ENCODE measurements at regions not wholly inside any gene's neighbourhood (a gene's known extent, or its start where the extent isn't known, plus 50 kb on each side); places are given as distances from the start of the nearest gene placed in this dataset.
"Not testable (repeated sequence)": the region's sequence is repeated elsewhere in the genome, so short reads cannot be mapped to it uniquely, and the experiment has no call there.

DNA sequence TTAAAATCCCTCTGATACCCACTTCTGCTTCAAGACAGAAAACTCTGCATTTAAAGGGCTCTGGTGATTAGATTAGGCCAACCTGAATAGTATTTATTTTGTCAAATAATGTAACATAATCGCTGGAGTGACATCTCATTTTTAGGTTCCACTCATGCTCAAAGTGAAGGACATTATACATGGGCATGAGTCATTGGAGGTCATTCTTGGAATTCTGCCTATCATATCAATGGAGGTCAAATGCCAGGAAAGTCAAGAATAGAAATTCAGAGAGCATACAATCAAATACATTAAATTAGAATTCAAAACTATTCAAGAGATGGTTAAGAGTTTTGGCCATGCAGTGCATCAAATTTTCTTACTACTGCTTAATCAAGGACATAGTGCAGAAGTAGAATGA lies 50.8 kb upstream of the PRSS1 start:
- DNase-seq: no peak

DNA sequence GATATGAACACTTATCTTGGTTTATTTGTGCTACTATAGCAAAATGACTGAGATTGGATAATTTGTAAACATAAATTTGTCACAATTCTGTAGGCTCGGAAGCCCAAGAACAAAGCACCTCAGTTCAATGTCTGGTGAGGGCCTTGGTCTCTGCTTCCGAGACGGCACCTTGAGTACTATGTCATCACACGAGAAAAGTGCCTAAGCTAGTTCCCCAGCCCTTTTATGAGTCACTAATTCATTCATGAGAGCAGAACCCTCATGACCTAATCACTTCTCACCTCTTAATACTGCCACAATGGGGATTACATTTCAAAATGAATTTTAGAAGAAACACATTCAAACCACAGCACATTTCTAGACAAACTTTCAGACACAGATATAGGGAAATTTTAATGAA lies 52.0 kb upstream of the PRSS1 start:
- no peak for DNase-seq

DNA sequence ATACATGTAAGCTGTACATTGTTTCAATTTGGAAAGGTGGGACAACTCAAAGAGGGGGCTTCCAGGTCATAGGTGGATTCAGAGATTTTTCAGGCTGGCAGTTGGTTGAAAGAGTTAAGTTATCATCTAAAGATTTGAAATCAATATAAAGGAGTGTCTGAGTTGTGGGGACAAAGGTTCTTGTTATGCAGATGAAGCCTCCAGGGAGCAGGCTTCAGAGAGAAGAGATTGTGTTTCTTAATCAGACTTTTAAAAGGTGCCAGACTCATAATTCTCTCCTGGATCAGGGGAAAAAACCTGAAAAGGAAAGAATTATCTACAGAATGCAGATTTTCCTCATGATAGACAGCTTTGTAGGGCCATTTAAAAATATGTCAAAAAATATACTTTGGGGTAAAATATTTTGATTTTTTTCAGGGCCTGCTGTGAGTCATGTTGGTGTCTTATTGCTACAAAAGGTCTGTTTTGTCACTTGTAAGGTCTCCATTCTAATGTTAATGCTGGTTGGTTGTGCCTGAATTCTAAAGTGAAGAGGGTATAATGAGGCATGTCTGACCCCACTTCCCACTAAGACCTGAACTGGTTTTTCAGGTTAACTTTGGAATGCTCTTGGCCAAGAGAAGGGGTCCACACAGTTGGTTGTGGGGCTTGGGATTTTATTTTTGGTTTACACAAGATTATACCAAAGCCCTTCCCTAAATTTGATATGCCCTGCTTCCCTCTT lies 52.7 kb upstream of the PRSS1 start:
- no peak for DNase-seq

DNA sequence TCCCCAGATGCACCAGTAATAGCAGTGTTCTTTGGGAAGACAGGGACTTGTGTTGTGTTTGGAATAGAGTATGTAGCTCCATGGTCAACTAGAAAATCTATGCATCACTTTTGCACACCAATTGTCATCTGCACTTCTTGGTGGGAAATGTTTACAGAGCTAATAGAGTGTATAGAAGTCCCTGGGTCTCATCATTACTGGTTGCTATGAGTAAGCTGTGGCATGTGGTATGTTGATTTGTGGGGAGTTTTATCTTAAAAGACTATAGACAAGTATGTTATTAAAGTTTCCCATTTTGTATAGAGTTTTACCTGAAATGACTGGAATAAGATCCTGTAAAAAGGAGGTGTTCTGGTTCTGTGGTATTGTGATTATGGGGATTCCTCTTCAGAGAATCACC lies 55.4 kb upstream of the PRSS1 start:
- DNase-seq: no peak

DNA sequence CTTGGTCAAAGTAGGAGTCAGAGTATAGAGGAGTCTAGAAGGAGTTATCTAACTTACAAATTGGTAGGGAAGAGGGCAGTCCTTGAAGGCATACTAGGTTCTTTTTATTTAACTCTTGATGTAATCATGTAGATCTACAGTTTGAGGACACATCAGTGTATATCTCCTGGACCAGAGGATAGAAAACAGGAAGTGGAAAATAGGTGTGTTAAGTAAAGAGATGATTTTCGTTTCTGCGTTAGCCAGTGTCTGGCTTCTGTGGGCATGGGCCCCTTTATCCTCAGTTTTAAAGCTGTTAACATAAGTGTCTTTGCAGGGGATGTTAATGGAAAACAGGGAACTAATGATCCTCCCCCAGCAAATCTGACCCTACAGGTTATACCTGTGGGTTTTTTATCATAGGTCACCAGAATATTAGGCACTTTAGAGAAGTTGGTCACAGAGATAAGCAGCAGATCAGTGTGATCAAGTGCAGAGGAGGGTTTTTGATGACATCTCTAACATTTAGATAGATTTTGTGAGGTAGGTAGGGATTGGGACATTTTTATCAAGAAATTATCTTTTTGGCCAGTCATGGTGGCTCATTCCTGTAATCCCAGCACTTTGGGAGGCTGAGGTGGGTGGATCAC lies 58.6 kb upstream of the PRSS1 start:
- no peak for DNase-seq

DNA sequence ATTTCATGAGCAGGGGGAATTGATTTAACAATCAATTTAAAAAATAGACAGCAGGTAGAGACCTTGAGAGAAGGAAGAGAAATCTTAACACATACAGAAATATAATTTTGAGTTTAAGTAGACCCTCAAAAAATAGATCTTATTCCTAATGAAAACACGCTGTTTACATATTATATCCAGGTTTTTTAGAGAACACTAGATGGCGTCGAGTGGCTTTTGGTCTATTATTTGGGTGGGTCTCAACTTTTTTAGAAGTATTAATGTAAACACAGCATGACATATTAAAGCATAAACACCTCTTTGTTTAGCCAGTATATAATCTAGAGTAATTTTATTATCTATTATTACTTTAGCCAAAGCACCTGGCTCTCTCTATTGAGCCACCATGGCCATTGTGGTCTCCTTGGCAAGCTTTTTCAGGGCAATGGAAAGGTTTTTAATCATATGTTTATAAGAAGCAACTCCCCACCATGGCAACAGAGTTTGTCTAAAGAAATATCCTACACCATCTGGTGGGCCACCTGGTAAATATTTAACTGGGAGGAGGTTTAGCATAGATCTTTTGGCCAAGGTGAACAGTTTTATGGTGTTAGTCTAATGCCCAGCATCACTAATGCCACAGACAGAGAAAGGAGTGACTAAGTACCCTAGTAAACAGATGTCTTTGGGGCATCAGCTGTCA lies 59.7 kb upstream of the PRSS1 start:
- no peak for DNase-seq

DNA sequence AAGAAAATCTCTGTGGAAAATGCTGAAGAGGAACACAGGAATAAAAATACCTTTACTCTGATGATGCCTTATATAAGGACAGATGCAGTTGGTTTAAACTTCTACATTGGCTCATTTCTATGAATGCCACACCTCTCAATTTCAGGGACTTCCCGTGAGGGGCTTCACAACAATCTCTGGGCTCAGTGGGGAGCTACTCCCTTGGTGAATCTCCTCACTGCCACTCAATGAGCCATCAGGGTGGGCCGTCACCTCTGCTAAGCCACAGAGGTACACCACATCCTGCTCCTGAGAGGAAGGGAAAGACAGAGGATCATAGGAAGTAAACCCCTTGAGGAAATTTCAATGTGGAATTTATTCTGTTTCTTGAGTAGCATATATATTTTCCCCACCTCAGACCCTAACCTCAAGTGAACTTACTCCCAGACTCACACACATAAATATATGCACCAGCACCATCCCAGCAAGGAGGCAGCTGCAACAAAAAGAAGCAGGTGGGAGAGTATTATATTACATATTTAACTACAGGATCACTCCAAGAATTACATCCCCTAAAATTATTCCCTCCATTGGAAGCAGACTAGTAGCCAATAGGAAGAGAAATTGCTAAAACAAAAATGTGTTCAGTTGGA lies 63.3 kb upstream of the PRSS1 start:
- no peak for DNase-seq

DNA sequence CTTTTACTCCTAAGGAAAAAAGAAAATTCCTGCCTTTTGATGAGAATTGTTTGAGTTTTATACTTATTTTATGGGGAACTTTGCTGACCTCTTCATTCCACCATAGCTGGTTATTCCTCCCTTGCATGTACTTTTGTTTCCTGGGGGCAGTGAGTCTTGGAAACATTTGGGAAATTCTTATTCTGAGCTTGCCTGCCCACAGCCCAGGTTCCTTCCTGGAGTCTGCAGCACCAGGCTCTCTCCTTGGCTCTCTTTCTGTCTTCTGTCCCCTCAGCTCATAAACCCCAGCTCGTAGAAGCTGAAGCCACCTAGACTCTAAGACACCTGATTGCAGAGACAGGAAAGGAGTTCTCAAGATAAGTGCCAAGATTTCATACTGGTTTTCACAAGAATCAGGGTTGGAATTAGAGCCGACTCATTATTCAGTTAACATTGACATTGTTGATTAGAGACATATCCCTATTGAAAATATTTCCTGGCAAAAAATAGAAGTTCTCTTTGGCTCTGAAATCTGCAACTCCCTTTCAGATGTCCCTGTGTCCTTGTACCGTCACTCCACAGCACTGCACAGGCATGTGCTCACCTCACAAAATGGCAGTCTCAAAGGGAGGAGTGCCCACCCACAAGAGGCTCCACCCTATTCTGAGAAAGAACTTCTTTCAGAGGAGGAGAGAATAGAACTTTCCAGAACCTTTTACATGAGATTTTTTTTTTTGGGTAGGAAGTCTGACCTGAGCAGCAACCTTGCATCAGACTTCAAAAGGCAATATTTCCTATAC lies 67.8 kb upstream of the PRSS1 start:
- no peak for DNase-seq

DNA sequence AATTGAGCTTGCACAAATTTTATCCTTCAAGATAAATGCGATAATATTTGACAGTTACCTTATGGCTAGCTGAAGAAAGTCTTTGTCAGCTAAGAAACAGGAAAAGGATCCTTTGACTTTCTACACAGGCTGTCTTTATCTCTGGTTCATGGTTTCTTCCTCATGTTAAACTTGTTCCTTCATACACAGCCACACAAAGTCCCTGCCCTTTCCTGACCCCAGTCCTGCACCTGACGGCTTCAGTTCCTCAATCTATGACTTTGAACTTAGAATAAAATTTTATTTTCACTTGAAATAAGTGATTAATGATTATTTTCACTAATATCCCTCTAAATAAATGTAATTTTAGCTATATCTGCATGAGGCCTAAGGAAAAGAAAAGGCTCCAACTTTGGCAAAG lies 77.8 kb upstream of the PRSS1 start:
- DNase-seq: no peak

DNA sequence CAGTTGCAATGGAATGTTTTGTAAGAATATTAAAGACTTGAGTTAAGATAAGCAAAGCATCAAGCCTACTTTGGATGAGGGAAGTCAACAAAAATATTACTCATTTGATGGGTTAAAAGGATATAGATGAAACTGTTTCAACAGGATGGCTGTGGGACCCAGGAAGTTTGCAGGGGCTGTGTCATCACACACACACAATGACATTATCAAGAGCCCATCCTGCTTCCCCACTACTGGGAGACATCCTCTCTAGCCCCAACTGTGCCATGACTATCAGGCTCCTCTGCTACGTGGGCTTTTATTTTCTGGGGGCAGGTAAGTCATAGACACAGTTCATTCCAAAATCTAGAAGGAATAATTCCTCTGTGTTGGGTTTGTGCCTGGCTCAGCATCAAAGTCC lies 78.8 kb upstream of the PRSS1 start:
- no peak for DNase-seq

DNA sequence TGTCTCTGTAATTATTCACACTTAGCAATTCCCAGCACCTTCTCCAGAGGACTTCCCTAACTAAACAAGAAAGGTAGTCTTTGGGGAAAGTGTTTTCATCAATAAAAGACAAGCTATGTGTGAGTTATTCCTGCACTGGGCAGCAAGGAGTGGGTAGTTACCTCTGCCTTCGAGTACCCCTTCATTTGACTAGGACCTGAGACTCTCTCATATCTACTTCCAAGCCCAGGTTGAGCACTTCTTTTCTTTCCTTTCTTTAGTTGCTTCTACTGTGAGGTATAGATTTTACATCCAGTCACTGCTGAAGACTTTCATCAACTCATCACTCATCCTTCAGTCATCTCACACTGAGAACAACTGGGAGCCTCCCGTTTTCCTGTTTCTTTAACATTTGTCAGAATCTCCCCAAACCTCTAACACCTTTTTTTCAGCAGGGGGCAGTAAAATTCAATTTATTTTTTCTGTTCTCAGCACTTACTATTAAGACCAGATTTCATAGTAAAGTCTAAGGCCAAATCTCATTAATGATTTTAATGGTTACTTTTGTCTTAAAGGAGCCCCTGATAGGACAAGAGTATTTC lies 80.1 kb upstream of the PRSS1 start:
- DNase-seq: no peak

DNA sequence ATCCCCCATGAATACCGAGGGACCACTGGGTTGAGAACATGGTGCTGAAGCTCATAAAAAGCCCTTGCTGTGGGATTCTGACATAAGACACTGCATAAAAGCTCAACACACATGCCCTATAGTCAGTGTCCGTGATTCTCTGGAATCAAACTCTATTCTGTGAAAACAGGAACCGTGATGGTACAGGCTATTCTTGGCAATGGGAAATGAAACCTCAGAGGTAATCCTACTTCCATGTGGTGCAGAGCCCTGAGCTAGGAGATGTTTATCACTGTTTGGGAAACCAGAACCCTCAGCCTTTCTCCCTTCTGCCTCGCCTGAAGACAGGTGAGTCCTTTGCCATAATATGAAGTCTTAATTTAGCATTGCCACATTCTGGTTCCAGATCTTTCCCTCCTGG lies 80.8 kb upstream of the PRSS1 start:
- no peak for DNase-seq

DNA sequence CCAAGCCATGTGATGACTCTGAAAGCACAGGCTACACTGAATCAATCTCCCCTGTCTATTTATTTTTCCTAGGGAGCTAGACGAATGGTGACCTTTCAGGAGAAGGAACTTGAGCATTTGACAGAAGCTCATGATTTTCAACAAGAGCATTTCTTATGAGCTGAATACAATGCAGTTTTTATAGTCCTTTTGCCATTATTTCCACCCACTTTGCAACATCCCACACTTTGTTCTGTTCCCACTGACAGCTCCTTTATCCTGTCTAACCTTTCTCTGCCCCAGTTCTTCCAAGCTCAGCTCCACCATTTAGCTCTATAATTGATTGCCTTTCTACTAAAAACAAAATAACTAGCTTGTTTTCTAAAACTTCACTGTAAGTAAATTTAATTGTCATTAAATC lies 91.9 kb upstream of the PRSS1 start:
- no peak for DNase-seq

DNA sequence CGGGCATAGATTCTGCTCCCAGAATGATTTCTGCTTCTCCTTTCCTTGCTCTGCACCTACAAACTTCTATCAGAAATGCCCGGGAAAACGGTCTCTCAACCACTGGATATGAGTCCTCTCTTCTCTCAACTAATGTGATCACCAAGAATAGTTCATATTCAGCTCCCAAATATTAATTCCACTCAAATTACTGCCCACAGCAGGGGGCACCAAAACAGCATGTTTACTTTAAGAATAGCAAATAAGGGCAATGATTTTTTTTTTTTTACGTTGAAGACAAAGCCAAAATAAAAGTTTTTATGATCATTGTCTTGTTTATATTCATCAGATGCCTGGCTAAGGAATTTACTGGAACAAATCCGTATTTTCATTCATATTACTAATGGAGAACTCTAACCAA lies 94.9 kb upstream of the PRSS1 start:
- DNase-seq: no peak

DNA sequence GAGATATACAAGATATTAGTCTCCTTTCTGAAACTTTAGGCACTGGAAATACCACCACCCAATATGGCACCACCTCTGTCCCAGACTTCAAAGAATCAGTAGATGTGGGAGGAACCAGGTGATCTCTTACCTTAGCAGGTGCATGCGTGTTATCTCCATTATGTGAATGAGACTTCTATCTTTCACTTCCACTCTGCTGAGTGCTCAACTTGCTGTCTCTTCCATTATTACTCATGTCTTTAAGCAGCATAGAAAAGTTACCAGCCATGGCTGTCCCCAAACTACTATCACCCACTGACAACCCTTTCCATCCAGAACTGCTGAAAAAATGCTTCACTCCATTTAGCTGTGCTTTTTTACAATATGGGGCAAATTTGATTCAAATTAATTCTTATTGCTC lies 101.5 kb upstream of the PRSS1 start:
- DNase-seq: no peak

DNA sequence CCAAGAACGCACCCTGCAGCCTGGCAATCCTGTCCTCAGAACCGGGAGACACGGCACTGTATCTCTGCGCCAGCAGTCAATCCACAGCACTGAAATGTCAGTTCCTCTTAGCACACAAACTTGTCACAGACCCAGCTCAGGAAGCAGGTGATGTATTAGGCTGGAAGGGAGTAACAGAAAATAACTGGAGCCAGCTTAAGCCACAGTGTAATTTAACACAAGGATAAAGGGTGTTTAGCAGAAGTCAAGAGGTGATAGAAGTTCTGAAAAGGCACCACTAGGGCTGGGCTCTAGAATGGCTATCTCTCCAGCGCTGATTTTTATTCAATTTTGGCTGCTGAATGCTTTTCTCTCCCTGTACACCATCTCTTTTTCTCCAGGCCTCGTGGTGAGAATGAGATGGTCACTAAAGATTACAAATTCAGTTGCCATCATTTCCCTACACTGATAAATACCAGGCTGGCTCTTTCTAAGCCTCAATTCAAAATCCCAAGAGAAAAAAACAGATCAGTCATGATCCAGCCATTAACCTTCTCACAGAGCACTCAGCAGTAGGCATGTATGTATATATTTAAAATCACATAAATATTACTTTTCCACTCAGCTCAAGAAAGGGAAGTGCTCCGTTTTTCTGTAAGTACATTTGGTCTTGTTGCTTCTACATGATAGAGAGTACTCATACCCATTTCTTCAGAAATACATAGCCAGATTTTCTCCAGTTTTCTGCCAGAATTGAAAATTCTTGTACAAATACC lies 102.7 kb upstream of the PRSS1 start:
- DNase-seq: no peak

DNA sequence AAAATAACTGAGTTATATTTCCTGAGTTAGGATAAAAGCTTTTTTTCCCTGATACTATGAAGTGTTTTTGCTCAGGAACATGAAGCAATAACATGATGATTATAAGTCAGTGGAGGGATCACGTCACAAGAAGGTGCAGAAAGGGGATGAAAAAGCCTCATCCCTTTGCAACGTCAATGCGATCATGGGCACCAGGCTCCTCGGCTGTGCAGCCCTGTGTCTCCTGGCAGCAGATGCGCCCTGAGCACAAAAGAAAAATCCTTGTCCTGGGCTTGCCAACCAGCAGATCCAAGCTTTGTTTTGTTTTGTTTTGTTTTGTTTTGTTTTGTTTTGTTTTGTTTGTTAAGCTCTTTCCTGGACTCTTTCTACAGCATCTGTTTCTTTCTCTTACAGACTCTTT lies 103.5 kb upstream of the PRSS1 start:
- DNase-seq: no peak

DNA sequence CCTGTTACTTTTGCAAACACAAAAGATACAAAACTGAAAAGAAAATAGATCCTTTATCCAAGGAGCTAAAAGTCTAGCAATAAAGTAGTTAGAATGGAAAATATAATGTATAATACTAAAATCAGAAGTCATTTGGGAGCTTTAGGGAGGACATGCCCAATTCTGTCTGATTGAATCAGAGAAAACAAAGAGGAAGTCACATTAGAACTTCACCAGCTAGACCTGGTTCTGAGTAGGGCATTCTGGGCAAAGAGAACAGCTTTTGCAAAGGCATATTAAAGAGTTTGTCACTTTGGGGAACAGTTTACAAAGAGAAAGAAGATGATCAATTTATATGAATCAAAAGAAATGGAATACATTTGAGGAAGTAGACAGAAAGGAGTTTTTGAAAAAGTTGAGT lies 107.0 kb upstream of the PRSS1 start:
- DNase-seq: no peak

DNA sequence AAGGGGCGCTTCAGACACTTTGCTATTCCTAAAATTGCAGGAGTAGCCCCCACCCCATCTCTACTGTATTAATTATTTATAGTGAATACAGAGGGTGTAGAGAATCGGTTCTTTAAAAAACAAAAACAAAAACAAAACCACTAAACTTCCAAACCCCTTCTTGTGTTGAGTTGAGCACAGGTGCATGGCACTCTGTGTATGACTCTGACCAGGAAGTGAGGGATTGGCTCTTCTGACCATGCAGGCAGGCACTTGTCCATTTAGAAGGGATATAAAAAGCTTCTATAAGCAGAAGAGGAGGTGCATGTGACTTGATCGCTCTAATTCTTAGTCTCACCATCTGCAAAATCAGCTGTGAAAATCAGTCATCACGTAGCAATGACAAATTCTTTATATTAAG lies 108.0 kb upstream of the PRSS1 start:
- DNase-seq: not testable (repeated sequence)

DNA sequence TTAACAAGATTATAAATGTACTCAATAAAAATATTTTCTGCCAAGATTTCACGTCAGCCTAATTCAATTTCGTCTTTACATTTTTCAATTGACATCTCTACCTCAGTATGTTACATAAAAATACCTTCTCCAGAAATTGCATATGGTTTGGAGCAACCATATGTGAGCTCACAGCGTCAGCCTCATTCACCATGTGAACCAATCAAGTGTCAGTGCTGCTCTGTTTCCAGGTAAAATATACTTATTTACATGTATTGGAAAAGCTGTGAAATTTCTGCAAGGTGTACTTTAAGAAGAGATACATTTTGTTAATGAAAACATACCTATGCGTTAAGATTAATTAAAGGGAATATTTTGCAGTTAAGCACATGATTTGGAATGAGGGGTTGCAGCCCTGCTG lies 110.7 kb upstream of the PRSS1 start:
- no peak for DNase-seq

DNA sequence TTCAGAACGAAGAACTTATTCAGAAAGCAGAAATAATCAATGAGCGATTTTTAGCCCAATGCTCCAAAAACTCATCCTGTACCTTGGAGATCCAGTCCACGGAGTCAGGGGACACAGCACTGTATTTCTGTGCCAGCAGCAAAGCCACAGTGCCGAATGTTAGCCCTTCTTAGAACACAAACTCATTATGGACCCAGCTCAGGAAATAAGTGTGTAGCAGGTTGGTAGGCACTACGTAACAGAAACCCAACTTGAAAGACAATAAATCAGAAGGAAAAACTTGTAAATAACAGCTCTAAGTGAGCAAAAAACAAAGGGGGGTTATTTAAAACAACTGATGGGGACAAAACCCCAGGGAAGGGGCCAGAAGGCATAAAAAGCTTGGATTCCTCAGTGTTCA lies 112.0 kb upstream of the PRSS1 start:
- DNase-seq: no peak

DNA sequence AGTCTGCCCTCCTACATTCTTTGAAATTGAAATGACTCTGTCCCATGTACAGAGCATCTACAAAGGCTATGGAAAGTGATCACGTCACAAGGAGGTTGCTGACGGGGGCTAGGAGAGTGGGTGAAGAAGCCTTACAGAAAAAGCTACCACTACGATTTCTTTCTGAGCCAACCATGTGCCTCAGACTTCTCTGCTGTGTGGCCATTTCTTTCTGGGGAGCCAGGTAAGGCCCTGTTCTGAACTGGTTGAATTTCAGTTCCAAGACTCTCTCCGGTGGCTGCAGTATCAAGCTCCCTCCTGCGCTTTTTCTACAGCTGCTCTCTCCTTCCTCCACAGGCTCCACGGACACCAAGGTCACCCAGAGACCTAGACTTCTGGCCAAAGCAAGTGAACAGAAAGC lies 112.5 kb upstream of the PRSS1 start:
- DNase-seq: peak; percentile 24
